NCI-H1436 treated with DMSO at 0.1 percent for 48 hours (cell line): ENCODE measurements at regions not wholly inside any gene's neighbourhood (a gene's known extent, or its start where the extent isn't known, plus 50 kb on each side); places are given as distances from the start of the nearest gene placed in this dataset.

Experiments
- DNase-seq: peaks from one replicate; lab custom pipeline; 2025; lab: John Stamatoyannopoulos, UW

DNA sequence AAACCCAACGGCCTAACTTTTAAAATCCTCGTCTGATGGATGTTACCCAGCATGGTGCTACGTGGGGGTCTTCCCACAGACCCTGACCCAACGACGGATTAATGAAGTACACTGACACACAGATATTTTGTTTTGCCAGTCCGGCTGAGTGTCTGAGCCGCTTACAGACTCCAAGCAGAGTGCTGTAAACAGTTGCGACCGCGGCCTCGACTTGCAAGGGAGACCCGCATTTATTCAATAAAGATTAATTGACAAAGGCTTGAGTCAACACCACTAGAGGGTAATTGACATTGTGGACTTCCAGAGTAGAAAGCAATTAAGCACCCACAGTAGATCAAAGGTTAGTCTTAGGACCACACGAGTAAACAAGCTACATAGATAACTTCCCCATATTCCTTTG is 1042.4 kb downstream of the AACS start:
- no peak for DNase-seq

DNA sequence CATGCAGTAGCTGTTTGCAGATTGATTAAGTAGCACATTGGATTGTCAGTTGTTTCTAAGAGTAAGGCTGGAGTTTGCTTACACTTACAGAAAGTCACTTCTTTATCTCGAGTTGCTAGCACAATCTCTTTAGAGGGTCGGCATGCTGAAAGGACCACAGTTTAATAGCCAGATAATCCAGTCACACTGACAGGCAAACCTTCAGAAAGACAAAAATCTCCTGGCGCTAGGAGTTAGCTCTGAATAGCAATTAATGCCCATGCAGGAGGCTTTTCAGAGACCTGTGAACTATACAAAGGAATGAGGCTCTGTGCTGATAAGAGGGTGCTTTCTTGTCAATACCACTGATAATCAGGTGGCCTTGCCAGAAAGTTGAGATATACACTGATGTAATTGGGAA is 1043.0 kb downstream of the AACS start:
- no peak for DNase-seq

DNA sequence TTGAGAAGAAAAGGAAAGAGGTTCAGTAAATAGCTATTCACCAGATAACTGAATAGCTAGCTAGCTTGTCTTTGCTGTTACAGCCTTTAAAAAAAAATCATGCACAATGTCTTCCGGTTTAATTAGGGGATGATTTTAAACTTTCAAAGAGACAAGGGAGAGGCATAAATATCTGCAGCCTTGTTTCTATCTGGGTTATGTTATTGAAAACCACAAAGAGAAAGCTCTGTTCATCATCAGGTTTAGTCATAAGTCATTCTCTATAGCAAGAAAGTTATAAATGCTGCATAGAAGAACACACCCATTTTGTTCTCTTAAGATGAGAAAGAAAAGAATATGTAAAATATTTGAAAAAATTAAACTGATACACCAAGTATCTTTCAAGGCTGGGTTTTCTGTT is 1046.9 kb downstream of the AACS start:
- DNase-seq = no peak

DNA sequence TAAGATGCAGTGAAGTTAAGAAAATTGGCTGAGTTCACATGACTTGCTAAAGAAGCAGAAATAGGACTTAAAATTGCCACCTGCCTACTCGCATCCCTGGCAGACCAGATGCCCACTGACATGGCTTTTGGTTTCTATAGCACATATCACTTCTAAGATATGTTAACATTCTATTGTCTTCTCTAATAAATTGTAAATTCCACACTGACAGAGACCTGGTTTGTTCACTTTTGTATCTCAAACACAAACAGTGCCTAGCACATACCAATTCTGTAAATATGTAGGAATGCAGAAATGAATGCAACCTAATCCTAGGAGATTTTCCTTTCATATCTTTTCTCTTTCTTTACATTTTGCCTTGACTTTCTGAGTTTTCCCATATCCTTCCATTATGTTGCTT is 1047.6 kb downstream of the AACS start:
- DNase-seq = no peak

DNA sequence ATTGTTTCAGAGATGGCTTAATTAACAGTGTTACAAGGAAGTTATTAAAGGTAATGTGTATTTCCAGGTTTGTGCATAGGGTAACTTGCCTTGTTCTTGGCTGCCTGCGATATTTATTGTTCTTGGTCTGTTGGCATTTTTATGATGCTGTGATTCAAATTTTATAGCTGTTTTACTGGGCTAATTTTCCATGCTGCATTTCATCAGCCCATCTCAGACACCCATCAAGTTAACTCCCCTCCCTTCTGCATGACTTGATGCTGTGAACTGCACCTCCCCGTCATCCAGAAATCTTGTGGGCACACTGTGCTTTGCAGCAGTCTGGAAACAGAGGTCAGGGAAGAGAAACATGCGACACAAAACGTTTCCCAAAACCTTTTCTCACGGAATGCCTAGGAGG is 1049.2 kb downstream of the AACS start:
- DNase-seq = no peak

DNA sequence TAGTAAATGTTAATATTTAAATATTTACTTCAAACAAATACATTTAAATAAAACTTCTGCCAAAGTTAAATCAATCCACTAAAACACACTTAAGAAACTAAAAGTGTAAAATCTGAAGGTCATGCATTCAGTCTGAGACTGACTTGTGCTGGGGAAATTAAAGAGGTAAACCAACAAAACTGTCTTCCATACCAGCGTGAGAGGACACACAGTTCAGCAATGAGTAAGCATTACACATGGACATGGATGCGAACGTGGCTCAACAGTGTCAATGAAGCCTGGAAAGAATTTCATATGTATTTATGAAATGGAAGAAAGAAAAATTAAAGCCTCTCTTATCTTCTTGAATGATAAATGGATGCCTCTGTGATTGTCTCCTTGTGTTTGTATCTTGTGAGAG is 1052.3 kb downstream of the AACS start:
- DNase-seq = no peak

DNA sequence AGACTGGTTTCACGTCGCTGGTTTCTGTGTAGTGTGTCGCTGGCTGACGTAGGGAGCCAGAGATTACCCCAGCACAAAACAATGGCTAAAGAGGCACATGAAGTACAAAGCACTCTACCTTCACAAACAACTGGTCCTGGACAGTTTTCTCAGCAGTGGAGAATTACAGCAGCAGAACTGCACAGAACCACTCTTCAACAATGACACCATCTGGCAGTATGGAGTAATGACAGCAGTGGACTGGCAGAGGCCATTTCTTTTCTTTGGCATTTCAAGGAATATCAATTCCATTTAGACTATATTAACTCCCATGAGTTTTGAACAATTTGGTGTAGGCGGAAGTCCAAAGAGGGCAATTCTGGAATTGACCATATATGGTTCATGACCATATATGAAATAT is 1074.1 kb downstream of the AACS start:
- DNase-seq = no peak

DNA sequence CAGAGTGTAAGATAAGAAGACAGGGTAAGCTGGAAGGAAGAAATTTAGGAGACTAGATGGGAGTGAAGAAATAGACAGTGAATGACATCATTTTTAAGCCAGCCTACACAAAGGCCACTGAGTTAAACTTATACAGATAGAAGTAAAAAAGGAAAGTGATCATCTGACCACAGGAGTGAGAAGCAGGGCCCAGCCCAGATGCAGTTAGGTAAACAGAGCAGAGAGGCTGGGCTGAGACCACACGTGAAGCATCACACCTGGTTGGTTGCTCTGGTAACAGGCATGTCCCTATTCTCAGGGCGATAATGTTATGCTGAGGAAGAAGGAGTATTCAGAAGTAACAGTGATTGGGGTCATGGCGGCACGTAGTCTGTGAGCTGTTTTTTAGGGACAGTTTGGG is 1079.4 kb downstream of the AACS start:
- no peak for DNase-seq

DNA sequence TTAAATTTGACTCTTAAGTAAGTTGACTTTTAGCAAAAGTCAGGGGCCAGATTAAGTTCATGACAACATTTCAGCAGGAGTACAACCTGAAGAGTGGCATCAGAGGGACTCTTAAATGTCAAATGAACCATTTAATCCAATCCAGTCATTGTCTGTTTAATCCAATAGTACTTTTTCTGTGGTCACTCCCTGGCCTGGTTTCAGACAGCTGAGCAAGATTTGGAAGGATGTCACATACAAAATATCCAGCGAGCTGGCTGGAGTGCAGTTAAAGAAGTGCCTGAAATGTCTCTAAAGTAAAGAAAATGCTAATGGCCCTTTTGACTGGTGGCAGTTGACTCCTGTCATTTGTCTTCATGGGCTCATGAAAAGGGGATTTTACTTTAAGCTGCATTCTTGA is 1082.1 kb downstream of the AACS start:
- DNase-seq = no peak

DNA sequence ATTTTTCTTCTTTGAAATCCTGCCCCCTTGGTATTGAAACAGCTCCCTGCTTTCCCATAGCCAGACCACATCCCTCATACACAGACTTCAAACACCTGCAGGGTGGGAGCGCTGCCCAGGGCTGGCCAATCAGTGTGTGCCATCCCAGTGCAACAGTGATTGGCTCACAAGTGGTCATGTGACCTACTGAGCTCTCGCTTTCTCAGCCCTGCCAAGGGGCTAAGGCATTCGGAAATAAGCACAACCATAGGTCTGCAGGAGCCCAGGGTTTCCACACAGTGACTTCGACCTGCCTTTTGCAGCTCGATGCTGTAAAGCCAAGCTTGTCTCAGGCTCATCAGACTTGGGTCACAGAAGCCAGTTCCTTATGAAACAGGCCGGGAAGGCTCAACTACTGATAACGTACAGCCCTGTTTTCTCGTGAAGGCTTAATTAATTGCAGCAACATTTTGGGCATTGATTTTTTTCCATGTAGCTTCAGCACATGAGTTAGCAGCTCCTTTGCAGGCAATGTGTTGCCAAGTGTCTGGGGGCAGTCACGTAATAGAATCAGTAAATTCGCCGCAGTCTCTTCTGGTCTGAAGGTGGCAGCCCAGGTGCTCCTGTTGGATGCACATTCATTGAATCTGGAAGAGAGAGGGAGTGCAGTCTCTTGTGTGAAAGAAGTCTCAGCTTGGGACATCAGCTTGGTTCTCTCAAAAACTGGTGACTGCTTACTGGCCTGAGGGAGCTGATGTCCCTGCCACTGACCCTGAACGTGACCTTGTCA is 1091.8 kb downstream of the AACS start:
- DNase-seq = no peak

DNA sequence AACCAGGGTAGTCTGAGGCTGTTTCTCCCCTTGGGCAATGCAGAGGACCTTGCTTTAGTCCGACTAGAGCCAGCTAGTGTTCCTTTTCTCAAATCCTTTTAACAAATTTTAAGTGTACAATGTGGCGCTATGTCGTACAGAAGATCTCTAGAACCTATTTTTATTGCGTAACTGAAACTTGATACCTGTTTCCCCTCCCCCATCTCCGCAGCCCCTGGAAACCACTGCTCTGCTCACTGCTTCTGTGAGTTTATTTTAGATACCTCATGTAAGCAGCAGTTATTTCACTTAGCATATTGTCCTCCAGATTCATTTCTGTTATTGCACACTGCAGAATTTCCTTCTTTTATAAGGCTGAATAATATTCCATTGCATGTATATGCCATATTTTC is 1092.3 kb downstream of the AACS start:
- DNase-seq = no peak

DNA sequence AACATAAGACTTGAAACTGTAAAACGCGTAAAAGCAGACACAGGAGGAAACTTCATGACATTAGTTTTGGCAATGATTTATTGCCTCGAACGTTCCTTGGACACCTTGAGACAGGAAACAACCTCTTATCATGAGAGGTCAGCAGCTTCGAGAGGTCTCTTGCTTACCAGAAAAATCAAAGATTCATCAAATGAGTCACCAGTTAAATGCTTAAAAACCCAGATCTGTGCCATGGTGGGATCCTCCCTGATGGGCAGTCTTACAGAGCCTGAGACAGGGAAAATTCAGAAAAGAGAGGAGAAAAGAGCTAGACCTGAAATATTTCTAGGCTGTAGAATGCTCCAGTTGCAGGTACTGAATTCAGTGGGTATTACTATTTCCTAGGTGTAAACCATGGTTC is 1093.9 kb downstream of the AACS start:
- DNase-seq = no peak

DNA sequence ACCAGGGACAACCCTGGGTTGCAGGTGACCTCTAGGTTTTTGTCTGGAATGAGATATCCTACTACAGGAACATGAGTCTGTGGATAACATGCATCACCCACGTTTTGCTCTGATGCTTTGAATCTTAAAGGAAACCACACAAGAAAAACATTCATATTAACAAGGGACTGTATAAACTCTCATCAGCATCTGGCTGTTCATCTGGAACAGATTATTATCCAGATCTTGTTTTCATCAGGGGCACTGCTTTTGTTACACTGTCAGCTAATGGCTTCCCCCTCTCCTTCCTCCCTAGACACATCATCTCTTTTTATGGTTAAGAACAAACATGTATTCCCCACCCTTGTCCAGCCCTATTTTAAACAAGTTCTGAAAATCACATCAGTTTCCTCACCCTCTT is 1095.7 kb downstream of the AACS start:
- no peak for DNase-seq

DNA sequence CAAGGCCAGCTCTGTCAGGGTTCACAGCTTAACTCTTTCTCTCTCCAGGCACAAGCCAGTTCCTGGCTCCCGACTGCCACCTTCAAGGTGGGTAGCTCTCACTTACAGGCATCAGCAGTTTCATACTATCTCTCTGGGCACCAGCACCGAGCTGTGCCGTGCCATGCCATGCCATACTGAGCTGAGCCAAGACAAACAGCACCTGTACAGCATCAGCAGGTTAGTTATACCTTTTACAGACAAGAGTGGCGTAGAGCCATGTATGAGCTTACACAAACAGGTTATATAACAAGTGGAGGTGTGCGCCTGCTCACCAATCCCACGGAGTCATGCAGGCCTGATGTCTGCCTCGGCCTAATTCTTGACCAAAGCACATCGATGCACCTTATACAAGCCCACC is 1098.7 kb downstream of the AACS start:
- DNase-seq = no peak

DNA sequence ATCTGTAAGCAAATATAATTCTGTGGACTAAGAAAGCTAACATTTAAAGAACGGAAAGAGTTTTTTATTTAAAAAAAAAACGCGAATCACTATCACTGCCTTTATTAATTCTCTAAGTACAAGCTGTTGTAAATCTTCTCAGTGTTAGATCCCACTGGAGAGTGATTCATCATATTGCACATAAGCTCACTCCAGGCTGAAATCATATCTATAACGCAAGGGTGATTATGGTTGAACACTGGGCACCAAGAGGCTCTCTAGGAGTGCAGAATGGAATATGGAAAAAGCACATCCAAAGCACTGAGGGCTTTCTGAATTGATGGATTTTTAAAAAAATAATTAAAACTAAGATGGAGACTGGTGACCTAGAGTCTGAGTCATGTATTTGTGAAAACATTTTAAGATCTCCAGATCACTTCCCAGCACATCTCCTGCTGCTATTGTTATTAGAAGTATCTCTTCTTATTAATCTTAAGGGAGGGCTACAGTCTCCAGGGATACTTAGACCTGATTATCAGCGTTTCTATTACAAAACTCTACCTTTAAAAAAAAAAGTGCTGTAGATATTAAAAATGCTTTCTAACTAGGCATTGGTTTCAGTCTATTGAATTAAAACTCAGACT is 1106.8 kb downstream of the AACS start:
- no peak for DNase-seq

DNA sequence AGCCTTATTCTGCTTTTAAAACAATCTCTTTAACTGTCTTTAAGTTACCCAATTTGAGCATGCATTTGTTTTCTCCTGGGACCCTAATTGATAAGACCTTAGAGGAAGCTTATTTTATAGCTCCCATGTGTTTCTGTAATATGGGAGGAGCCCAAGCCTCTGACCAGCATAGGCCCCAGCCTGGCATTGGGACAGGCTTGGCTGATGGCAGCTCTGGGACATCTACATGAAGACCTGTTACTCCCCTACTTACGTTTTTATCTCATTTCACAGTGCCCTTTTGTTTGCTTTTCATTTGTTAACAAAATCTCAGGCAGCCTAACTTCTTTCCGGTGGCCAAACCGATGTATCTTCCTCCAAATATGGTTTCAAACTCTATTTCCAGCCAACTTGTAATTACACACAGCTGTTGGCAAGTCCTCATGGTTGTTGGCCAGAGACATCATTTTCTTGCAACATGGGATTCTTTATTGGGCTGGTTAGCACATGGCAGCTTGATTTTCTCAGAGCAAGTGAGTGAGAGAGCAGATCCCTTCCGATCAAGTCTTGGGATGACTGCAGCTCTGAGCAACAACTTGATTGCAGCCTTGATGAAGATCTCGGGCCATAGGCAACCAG is 1117.5 kb downstream of the AACS start:
- DNase-seq = no peak

DNA sequence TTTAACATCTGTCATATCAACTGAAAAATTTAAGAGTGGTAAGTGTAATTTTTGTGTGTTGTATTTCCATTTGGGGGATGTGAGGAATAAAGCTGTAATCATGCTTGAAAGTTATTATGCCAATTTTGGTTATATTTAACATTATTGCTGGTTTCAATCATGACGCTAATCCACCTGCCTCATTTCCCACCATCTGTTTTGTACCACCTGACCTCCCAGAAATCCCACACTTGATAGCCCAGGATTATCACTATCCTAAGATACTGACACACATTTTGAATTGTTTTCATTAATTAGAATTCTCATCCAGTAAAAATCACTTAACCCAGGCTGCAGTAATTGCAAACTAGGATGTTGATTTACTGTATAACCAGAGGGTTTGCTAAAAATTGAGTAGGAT is 1119.8 kb downstream of the AACS start:
- no peak for DNase-seq

DNA sequence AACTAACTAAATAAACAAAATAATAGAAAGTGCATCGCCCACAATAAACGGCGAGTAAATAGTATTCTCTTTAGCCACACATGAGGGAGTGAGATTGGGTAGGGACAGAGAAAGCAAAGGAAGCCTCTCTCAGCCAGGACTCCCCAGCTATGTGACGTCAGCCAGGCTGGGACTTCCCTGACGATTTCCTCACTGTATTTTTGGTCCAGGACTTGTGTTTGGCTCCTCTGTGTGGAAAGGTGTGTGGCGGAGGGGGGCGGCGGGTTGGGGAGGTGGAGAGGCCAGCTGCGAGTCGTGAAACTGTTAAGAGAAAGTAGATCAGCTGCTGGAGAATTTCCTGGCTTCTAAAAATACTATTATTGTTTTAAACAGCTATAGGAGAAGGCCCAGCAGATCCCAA is 1124.6 kb downstream of the AACS start:
- no peak for DNase-seq

DNA sequence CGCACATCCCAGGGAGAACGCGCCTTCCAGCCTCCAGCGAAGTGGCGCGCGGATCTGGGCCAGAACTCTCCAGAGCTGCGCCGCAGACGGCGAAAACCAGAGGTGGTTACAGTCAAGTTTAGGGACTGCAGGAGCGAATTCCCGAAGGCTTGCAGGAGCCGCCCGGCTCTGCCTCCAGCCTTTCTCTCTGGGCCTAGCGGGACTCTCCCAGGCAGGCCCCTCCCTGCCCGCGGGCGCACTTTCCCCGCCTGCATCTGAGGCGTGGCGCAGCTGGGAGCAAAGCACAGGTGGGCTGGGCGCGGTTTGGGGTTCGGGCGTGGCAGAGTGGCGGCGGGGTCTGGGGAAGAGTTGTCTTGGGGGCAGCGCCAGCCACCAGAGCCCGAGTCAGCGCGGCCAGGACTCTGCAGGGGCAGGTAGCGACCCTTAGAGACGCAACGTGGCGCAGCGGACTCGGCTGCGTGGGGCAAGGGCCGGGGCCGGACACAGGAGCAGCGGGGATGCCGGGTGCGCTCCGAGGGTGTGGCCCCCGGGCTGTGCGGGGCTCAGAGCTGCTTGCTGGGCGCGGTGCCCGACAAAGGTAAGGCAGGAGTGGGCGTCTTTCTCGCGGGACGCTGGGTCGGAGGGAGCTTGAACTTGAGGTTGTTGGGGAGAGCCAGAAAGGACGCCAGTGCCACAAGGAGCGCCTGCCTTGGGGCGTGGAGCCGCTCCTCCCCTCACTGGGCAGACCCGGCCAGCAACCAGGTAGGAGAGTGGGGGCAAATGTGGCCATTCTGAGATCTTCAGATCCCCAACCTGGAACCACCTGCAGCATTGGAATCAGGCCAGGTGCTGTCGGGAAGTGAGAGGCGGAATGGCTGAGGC is 1126.0 kb downstream of the AACS start:
- no peak for DNase-seq

DNA sequence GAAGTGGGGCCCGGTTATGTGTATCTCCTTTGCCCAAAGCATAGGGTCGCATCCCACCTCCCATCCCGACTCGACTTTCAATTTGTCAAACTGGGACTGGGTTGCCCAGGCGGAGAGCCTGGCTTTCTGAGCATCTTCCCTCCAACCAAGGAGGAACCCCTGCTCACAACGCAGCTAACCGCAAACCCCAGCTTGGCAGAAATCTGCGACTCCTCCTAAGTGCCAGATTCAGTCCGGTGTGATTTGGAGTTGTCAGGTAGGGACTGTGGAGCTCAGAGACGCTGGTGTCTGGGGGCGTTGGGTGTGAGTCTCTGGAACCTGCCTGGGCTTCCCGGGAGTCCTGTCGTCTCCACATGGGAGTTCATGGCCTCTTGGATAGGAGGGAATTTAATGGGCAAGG is 1126.7 kb downstream of the AACS start:
- no peak for DNase-seq

DNA sequence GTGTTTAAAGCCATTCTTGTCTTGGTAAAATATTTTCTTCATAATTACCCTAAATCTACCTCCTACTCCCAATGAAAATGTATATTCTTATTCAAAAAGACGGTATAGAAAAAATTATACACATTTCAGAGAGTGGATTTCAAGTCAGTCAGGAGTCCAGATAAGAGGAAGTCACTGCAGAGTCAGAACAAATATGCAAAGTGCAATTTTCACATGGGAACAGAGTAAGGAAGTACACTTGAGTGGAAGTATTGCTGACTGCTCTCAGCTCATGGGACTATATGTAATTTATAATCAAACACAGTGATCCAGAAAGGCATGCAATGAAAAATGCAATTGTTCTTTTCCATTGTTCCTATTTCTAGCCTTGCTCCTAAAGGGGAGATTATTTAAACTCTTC is 1128.0 kb downstream of the AACS start:
- no peak for DNase-seq

DNA sequence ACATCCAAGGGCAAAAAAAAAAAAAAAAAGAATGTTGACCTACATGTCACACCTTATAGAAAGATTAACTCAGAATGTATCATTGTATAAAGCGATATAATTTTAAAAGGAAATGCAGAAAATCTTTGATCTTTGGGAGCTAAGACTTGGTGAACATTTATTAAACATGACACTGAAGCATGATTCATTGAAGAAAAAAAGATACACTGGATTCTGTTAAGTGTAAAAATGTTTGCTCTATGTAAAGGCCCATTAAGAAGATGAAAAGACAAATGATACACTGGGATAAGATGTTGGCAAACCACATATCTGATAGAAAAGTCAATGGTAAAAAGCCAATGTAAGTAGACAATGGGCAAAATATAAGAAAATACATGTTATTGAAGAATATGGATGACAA is 1131.0 kb downstream of the AACS start:
- DNase-seq = no peak

DNA sequence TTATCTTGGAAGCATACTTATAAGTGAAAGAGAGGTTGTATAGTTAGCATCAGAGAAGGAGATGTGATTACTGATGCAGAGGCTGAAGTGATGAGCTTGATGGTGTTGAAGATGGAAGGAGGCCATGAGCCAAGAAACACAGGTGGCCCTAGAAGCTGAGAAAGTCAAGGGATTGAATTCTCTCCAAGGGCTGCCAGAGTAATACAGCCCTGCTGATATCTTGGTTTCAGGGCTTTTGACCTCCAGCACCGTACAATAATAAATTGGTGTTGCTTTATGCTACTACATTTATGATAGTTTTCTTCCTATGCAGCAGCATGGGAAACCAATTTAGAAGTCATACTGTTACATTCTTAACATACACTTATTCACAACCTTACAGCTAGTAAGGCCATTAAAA is 1133.3 kb downstream of the AACS start:
- DNase-seq = no peak
